HepG2 (cell line): ENCODE measurements at regions not wholly inside any gene's neighbourhood (a gene's known extent, or its start where the extent isn't known, plus 50 kb on each side); places are given as distances from the start of the nearest gene placed in this dataset.

Experiments
- ATAC-seq: fragments of 200-7000 bp; cut with Tn5 transposase; 3 replicates; pipeline ENCODE4 v1.9.1; 2020; ENCODE audit warnings: mild to moderate bottlenecking, moderate library complexity
- BruUV-seq: library from RNA; stranded (reverse); fragments of 400-500 nt; replicated peaks from 2 replicates; lab custom pipeline; 2021; lab: Mats Ljungman, UMichigan
- CTCF ChIA-PET: fragments of 300-600 bp; formaldehyde crosslinking; extraction: SDS; loops from one replicate; lab custom pipeline; 2021; ENCODE audit warnings: low total read pairs, inconsistent platforms, low intra/inter-chr PET ratio; lab: Yijun Ruan, JAX
- POLR2A ChIA-PET: fragments of 350-600 bp; sonication (Branson Sonifier 250); formaldehyde crosslinking; loops from one replicate; lab custom pipeline; 2020; ENCODE audit warnings: antibody characterized with exemption, inconsistent platforms; lab: Yijun Ruan, JAX
- DNase-seq: peaks from one replicate; pipeline ENCODE4 v3.0.0-alpha.2; 2015; ENCODE audit warnings: low spot score
- FAIRE-seq: peaks from 3 replicates; lab custom pipeline; 2011; peaks lifted over from hg19 to GRCh38; lab: Jason Lieb, UNC
- H2AFZ ChIP-seq: one replicate; pipeline ENCODE4 v1.6.1; 2011; ENCODE audit warnings: low read length, inconsistent platforms
- H3K27ac ChIP-seq: fragments of 300-600 bp; 3 replicates; pipeline ENCODE4 v1.8.0; 2011; ENCODE audit warnings: mixed run types, mild to moderate bottlenecking, mixed read lengths, low read length, inconsistent platforms; ENCODE audit not compliant: insufficient read depth; ENCODE audit errors: extremely low read length
- H3K27me3 ChIP-seq, 2 experiments: fragments of 200-600 bp in 1 of 2; 2 replicates in 1 of 2; 3 replicates in 1 of 2; pipeline versions ENCODE4 v1.6.0 to v1.8.0; 2011; ENCODE audit warnings: low read length in 2 of 2, mild to moderate bottlenecking in 2 of 2, moderate library complexity in 2 of 2, inconsistent platforms in 1 of 2; ENCODE audit not compliant: insufficient read depth in 2 of 2, control insufficient read depth in 1 of 2
- H3K36me3 ChIP-seq, 2 experiments: fragments of 200-600 bp in 1 of 2; replicated peaks in 1 of 2; 2 replicates in 1 of 2; 3 replicates in 1 of 2; pipeline versions ENCODE4 v1.5.1 to v1.8.0; 2011; ENCODE audit warnings: low read length in 2 of 2, inconsistent platforms in 1 of 2; ENCODE audit not compliant: insufficient read depth in 2 of 2, control insufficient read depth in 1 of 2
- H3K4me1 ChIP-seq: 2 replicates; pipeline ENCODE4 v1.5.1; 2012; ENCODE audit warnings: low read length, inconsistent platforms; ENCODE audit not compliant: insufficient read depth
- H3K4me2 ChIP-seq: 2 replicates; pipeline ENCODE4 v1.6.0; 2011; ENCODE audit warnings: low read depth, low read length, inconsistent platforms
- H3K4me3 ChIP-seq, 3 experiments: fragments of 200-600 bp in 1 of 3; sonication (generic), shearing (Covaris generic) in 1 of 3; replicated peaks in 1 of 3; 2 replicates each; pipeline ENCODE4 v1.5.1; 2011 to 2016; ENCODE audit warnings: low read length in 3 of 3, inconsistent platforms in 2 of 3, low read depth in 2 of 3, mild to moderate bottlenecking in 2 of 3, control low read depth in 1 of 3, mixed read lengths in 1 of 3; ENCODE audit not compliant: insufficient read depth in 1 of 3
- H3K79me2 ChIP-seq: one replicate; pipeline ENCODE4 v1.6.1; 2011; ENCODE audit warnings: low read length, inconsistent platforms; ENCODE audit not compliant: insufficient read depth
- H3K9ac ChIP-seq: 2 replicates; pipeline ENCODE4 v1.6.0; 2011; ENCODE audit warnings: mild to moderate bottlenecking, low read depth, low read length, inconsistent platforms; ENCODE audit not compliant: insufficient read depth
- H3K9me3 ChIP-seq: 2 replicates; pipeline ENCODE4 v1.5.1; 2012; ENCODE audit warnings: mild to moderate bottlenecking, low read length
- H4K20me1 ChIP-seq: 2 replicates; pipeline ENCODE4 v1.6.0; 2011; ENCODE audit warnings: inconsistent platforms, mild to moderate bottlenecking, low read length, moderate library complexity; ENCODE audit not compliant: insufficient read depth
- AGO1 ChIP-seq: fragments of 200-400 bp; formaldehyde crosslinking; IDR thresholded peaks from 2 replicates; pipeline ENCODE4 v1.6.1; 2017; ENCODE audit warnings: mild to moderate bottlenecking, low read depth, low read length, moderate library complexity; ENCODE audit not compliant: poor library complexity, severe bottlenecking
- BRCA1 ChIP-seq: sonication (generic); formaldehyde crosslinking; IDR thresholded peaks from 2 replicates; pipeline ENCODE4 v1.4.0; 2020; ENCODE audit warnings: missing genetic modification reagents
- KMT2A ChIP-seq: sonication (generic); formaldehyde crosslinking; IDR thresholded peaks from 2 replicates; pipeline ENCODE4 v1.4.0; 2020; ENCODE audit warnings: missing genetic modification reagents
- NCOA2 ChIP-seq: sonication (generic); formaldehyde crosslinking; IDR thresholded peaks from 2 replicates; pipeline ENCODE4 v1.8.0; 2022; ENCODE audit warnings: inconsistent platforms
- PRPF4 ChIP-seq: fragments of 200-400 bp; formaldehyde crosslinking; IDR thresholded peaks from 2 replicates; pipeline ENCODE4 v1.6.1; 2016; ENCODE audit warnings: low read length, low read depth; ENCODE audit not compliant: poor library complexity, severe bottlenecking
- RFX5 ChIP-seq: IDR thresholded peaks from 2 replicates; pipeline ENCODE4 v1.6.1; 2011; ENCODE audit warnings: low read depth, low read length, improper control_type of control experiment
- ZBTB38 ChIP-seq: sonication (generic); formaldehyde crosslinking; IDR thresholded peaks from 2 replicates; pipeline ENCODE4 v1.5.1; 2020; ENCODE audit warnings: mild to moderate bottlenecking, missing genetic modification reagents
- ZFP36L1 ChIP-seq: sonication (generic); formaldehyde crosslinking; IDR thresholded peaks from 2 replicates; pipeline ENCODE4 v1.8.0; 2022; ENCODE audit warnings: mild to moderate bottlenecking, missing genetic modification reagents, moderate library complexity
- ZNF160 ChIP-seq: sonication (generic); formaldehyde crosslinking; IDR thresholded peaks from 2 replicates; pipeline ENCODE4 v1.8.0; 2022; ENCODE audit warnings: mild to moderate bottlenecking, inconsistent platforms, missing genetic modification reagents
- ZNF510 ChIP-seq: sonication (generic); formaldehyde crosslinking; IDR thresholded peaks from 2 replicates; pipeline ENCODE4 v1.4.0; 2020; ENCODE audit warnings: low read depth, mild to moderate bottlenecking, missing genetic modification reagents
- WGBS: methylation state at CpG from one replicate; pipeline ENCODE4 v1.1.6; 2017; ENCODE audit warnings: low lambda C conversion rate; 5-methylcytosine and 5-hydroxymethylcytosine counted together
- in situ Hi-C: cut with HindIII; loops from 2 replicates; pipeline ENCODE4 v1.10.0; 2017; ENCODE audit warnings: low pct_unique_long_range_greater_than_20kb; ENCODE audit not compliant: extremely low pct_ligation_motif_present
- intact Hi-C: fragments of 100-400 bp; cut with micrococcal nuclease; formaldehyde crosslinking; loops from one replicate; pipeline ENCODE4 v1.10.0; 2022; ENCODE audit not compliant: unreplicated experiment
- TF ChIP-seq, protein P1 (sequence below): sonication (generic); formaldehyde crosslinking; IDR thresholded peaks from 2 replicates; pipeline ENCODE4 v1.4.0; 2020; ENCODE audit warnings: missing genetic modification reagents
- TF ChIP-seq, protein P2 (sequence below): sonication (generic); formaldehyde crosslinking; conservative IDR thresholded peaks from 2 replicates; pipeline ENCODE4 v1.4.0; 2020; ENCODE audit warnings: missing genetic modification reagents

DNA sequence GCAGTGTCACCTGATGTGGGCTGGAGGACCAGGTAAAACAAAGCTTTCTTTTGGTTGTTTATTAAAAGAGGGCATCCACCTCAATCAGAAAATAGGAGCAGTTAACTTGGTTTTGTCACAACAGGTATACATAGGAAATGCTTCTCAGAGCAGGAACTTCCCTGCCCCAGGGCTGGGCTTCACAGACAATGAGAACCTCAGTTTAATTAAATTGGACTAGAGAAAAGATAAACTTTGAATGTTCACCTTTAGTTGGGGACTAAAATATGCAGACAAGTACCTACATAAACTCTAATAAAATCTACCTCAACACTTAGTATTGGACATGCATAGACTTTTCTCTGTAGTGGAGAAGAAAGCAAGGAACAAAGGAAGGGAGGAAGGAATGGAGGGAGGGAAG, 392.0 kb downstream of the ENC1 start:
- Histone ChIP-seq H3K27ac (no peak overlapping the region), H2AFZ (no peak overlapping the region), H3K27me3 (peaks cover 0 to 6% of the 10 kb centered on the region in 2 experiments; a peak in 1 of 5 replicates), H3K4me3 (no peak overlapping the region), H3K9ac (no peak overlapping the region), H3K9me3 (no peaks in the 10 kb centered on the region), H4K20me1 (no peaks in the 10 kb centered on the region), H3K79me2 (no peaks in the 10 kb centered on the region), H3K4me2 (no peak overlapping the region), H3K4me1 (no peaks in the 10 kb centered on the region), H3K36me3 (no peaks in the 10 kb centered on the region)
- TF ChIP-seq ZNF160 (CRISPR knock-in tag) (no peak), RFX5 (no peak)
- ChIA-PET CTCF (no interaction called here), POLR2A (no interaction called here)
- no TSS peak for BruUV-seq
- in situ Hi-C loops (no loop called here), intact Hi-C loops (no loop called here)
- DNase-seq = no peak
- ATAC-seq = no peak
- FAIRE-seq = no peak

DNA sequence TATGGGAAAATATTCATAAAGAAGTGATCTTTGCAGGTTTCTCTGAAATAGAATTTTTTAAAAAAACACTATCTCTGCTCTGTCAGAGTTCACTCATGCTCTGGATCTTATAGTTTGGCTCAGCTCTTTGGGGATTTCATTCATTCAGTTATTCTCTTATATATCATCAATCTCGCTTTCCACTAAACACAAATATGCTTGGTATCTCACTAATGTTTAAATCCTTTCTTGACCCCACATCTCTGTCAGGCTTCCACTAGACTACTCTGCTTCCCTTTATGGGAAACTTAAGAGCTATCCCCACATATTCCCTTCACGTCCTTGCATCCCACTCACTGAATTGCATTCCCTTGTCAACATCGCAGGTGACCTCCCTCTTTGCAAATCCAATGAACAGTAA, 396.1 kb downstream of the ENC1 start:
- ATAC-seq = no peak
- no TSS peak for BruUV-seq
- Histone ChIP-seq H3K27me3 (peaks cover 0 to 6% of the 10 kb centered on the region in 2 experiments; a peak in 1 of 5 replicates), H3K36me3 (no peaks in the 10 kb centered on the region), H3K9ac (no peak overlapping the region), H3K27ac (no peak overlapping the region), H2AFZ (no peak overlapping the region), H3K79me2 (no peaks in the 10 kb centered on the region), H4K20me1 (no peaks in the 10 kb centered on the region), H3K4me2 (no peak overlapping the region), H3K9me3 (no peaks in the 10 kb centered on the region), H3K4me3 (no peak overlapping the region), H3K4me1 (no peaks in the 10 kb centered on the region)
- FAIRE-seq = no peak
- POLR2A ChIA-PET = no interaction called here
- CTCF ChIA-PET = no interaction called here
- TF ChIP-seq AGO1 = no peak
- TF ChIP-seq ZFP36L1 = no peak
- no peak for TF ChIP-seq KMT2A (CRISPR knock-in tag)
- TF ChIP-seq, protein P1, sequence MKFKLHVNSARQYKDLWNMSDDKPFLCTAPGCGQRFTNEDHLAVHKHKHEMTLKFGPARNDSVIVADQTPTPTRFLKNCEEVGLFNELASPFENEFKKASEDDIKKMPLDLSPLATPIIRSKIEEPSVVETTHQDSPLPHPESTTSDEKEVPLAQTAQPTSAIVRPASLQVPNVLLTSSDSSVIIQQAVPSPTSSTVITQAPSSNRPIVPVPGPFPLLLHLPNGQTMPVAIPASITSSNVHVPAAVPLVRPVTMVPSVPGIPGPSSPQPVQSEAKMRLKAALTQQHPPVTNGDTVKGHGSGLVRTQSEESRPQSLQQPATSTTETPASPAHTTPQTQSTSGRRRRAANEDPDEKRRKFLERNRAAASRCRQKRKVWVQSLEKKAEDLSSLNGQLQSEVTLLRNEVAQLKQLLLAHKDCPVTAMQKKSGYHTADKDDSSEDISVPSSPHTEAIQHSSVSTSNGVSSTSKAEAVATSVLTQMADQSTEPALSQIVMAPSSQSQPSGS (CRISPR knock-in tag) = no peak
- no peak for TF ChIP-seq BRCA1 (CRISPR knock-in tag)
- TF ChIP-seq ZBTB38 (CRISPR knock-in tag) = no peak
- TF ChIP-seq PRPF4 = no peak
- TF ChIP-seq ZNF510 (CRISPR knock-in tag) = no peak
- no peak for TF ChIP-seq NCOA2 (CRISPR knock-in tag)
- TF ChIP-seq, protein P2, sequence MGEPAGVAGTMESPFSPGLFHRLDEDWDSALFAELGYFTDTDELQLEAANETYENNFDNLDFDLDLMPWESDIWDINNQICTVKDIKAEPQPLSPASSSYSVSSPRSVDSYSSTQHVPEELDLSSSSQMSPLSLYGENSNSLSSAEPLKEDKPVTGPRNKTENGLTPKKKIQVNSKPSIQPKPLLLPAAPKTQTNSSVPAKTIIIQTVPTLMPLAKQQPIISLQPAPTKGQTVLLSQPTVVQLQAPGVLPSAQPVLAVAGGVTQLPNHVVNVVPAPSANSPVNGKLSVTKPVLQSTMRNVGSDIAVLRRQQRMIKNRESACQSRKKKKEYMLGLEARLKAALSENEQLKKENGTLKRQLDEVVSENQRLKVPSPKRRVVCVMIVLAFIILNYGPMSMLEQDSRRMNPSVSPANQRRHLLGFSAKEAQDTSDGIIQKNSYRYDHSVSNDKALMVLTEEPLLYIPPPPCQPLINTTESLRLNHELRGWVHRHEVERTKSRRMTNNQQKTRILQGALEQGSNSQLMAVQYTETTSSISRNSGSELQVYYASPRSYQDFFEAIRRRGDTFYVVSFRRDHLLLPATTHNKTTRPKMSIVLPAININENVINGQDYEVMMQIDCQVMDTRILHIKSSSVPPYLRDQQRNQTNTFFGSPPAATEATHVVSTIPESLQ (CRISPR knock-in tag) = no peak
- no peak for DNase-seq
- intact Hi-C loops = no loop called here
- in situ Hi-C loops = no loop called here
- 59% methylated on average over 3 of the region's 3 CpGs for WGBS
